Progenitor cell of endocrine pancreas (in vitro differentiated cells): ENCODE measurements at regions not wholly inside any gene's neighbourhood (a gene's known extent, or its start where the extent isn't known, plus 50 kb on each side); places are given as distances from the start of the nearest gene placed in this dataset.

Experiments used
- DNase-seq: peaks from one replicate; pipeline ENCODE4 v3.0.0; 2021; ENCODE audit warnings: low spot score; ENCODE audit not compliant: unreplicated experiment
- H3K27ac Mint-ChIP-seq: 2 replicates; pipeline ENCODE4 v1.8.0; 2021; ENCODE audit warnings: mild to moderate bottlenecking, moderate library complexity, mixed read lengths
- H3K27me3 Mint-ChIP-seq: 2 replicates; pipeline ENCODE4 v1.8.0; 2021; ENCODE audit warnings: mixed read lengths
- H3K36me3 Mint-ChIP-seq: 2 replicates; pipeline ENCODE4 v1.8.0; 2022; ENCODE audit warnings: mixed read lengths; ENCODE audit not compliant: insufficient read depth
- H3K4me1 Mint-ChIP-seq: 2 replicates; pipeline ENCODE4 v1.8.0; 2021; ENCODE audit warnings: low read depth, mixed read lengths
- H3K4me3 Mint-ChIP-seq: 2 replicates; pipeline ENCODE4 v1.8.0; 2021; ENCODE audit warnings: low read depth, mild to moderate bottlenecking, moderate library complexity, mixed read lengths
- H3K9me3 Mint-ChIP-seq: 2 replicates; pipeline ENCODE4 v1.8.0; 2021; ENCODE audit warnings: low read depth, mixed read lengths
- TF ChIP-seq, protein P1 (sequence below): fragments of 200-600 bp; sonication (generic); IDR thresholded peaks from one replicate; pipeline ENCODE4 v1.5.0; 2021; ENCODE audit warnings: antibody characterized with exemption, mild to moderate bottlenecking; ENCODE audit not compliant: unreplicated experiment

- Mint-ChIP-seq H3K27me3 (no peaks in the 10 kb centered on the region), H3K9me3 (peaks cover 4% of the 10 kb centered on the region), H3K4me3 (no peak overlapping the region), H3K27ac (no peak overlapping the region), H3K4me1 (no peaks in the 10 kb centered on the region), H3K36me3 (no peaks in the 10 kb centered on the region)
- TF ChIP-seq, protein P1, sequence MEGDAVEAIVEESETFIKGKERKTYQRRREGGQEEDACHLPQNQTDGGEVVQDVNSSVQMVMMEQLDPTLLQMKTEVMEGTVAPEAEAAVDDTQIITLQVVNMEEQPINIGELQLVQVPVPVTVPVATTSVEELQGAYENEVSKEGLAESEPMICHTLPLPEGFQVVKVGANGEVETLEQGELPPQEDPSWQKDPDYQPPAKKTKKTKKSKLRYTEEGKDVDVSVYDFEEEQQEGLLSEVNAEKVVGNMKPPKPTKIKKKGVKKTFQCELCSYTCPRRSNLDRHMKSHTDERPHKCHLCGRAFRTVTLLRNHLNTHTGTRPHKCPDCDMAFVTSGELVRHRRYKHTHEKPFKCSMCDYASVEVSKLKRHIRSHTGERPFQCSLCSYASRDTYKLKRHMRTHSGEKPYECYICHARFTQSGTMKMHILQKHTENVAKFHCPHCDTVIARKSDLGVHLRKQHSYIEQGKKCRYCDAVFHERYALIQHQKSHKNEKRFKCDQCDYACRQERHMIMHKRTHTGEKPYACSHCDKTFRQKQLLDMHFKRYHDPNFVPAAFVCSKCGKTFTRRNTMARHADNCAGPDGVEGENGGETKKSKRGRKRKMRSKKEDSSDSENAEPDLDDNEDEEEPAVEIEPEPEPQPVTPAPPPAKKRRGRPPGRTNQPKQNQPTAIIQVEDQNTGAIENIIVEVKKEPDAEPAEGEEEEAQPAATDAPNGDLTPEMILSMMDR, result no peak
- no peak for DNase-seq
Observed at GRCh38 chr7:81025360-81025759, 106.5 kb upstream of the SEMA3C start.

DNA sequence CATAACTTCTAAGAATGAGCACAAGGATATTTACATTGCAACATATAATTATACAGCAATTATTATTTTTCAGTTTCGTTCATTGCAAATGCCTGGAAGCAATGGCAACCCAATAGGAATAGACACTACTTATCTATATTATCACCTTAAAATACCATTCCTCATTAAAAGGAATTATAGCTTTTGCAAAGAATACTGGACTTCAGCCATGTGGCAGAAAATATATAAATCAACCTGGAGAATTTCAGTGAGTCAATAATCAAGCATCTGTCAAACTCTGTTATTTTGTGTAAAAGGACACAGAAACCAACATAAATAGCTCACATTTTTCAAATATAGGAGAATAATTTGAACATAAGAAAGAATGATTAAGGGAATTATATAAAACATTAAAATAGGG lies 96.1 kb upstream of the SEMA3C start:
- no peak for DNase-seq
- Mint-ChIP-seq H3K9me3 (peaks cover 8% of the 10 kb centered on the region), H3K27ac (no peak overlapping the region), H3K36me3 (peaks cover 3% of the 10 kb centered on the region), H3K4me3 (no peak overlapping the region), H3K27me3 (no peaks in the 10 kb centered on the region), H3K4me1 (no peaks in the 10 kb centered on the region)
- TF ChIP-seq, protein P1, result no peak

DNA sequence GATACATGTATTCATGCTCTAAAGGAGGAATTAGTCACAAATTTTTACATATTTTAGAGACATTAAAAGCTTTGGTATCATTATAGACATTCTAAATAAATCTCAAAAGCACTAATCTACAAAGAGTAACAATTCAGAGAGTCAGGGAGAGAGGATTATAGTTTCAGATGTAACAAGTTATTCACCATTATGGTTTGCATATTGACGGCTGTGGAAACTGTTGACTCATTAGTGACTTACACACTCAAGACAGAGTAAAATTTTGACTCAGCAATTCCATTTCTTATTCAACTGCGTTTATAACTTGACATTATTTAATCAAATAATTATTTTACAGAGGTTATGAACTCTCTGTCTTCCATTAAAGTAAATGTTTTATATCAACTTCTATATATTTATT lies 95.4 kb upstream of the SEMA3C start:
- DNase-seq, result no peak
- TF ChIP-seq, protein P1, result no peak
- peaks cover 8% of the 10 kb centered on the region for H3K9me3 Mint-ChIP-seq
- peaks cover 3% of the 10 kb centered on the region for H3K36me3 Mint-ChIP-seq
- no peak overlapping the region for H3K4me3 Mint-ChIP-seq
- H3K27me3 Mint-ChIP-seq, result no peaks in the 10 kb centered on the region
- no peak overlapping the region for H3K27ac Mint-ChIP-seq
- H3K4me1 Mint-ChIP-seq, result no peaks in the 10 kb centered on the region

DNA sequence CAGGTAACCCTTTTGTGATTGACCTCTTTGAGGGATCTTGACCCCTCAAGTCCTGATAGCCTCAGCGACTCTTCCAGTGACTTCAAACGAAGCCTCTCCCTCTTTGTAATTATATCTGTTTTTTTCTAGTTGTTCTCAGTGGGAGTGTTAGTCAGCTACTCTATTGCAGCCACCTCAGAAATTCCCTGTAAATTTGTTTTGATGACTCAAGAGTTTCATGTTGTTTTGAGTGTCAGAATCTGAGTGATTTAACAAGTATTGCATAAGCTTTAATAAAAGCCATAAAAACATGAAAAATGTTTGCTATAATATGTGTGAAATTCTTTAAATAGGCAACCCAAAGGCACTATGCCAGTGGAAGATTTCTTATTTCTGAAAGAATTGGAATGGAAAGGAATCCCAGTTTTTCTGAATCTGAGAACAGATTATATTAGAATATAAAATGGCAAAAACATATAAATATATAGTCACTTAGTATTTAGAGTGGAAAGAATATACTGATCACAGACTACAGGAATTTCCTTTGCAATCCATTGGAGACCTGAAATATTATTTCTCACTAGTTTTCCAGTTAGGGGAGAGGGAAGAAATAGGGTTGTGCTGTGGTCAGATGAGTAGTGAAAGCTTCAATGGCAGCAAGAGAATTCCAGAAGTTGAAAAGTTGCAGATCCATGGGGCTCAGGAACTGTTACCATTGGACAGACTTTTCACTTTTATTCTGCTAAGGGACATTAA lies 94.4 kb upstream of the SEMA3C start:
- no peak overlapping the region for H3K4me3 Mint-ChIP-seq
- DNase-seq, result no peak
- H3K9me3 Mint-ChIP-seq, result peaks cover 12% of the 10 kb centered on the region
- H3K27ac Mint-ChIP-seq, result no peak overlapping the region
- TF ChIP-seq, protein P1, result no peak
- H3K36me3 Mint-ChIP-seq, result peaks cover 3% of the 10 kb centered on the region
- H3K27me3 Mint-ChIP-seq, result no peaks in the 10 kb centered on the region
- H3K4me1 Mint-ChIP-seq, result no peaks in the 10 kb centered on the region

- H3K27me3 Mint-ChIP-seq, result no peaks in the 10 kb centered on the region
- no peak overlapping the region for H3K4me3 Mint-ChIP-seq
- no peak overlapping the region for H3K27ac Mint-ChIP-seq
- H3K36me3 Mint-ChIP-seq, result peaks cover 3% of the 10 kb centered on the region
- H3K4me1 Mint-ChIP-seq, result peaks cover 2% of the 10 kb centered on the region
- no peak for DNase-seq
- peaks cover 15% of the 10 kb centered on the region for H3K9me3 Mint-ChIP-seq
- TF ChIP-seq, protein P1, result no peak
Observed at GRCh38 chr7:81008901-81009300, 90.0 kb upstream of the SEMA3C start.
